ENCODE measurements at regions not wholly inside any gene's neighbourhood (a gene's known extent, or its start where the extent isn't known, plus 50 kb on each side); places are given as distances from the start of the nearest gene placed in this dataset.

- TF ChIP-seq ZFX (IDR thresholded peaks at IDR 0.05), result no peak
- TF ChIP-seq CTCF (conservative IDR thresholded peaks at IDR 0.05), result no peak
- no peak overlapping the region for H3K27ac ChIP-seq
Observed at GRCh38 chr14:99009871-99010270, 262.1 kb downstream of the BCL11B start.

- TF ChIP-seq CTCF (conservative IDR thresholded peaks at IDR 0.05) (no peak), ZFX (IDR thresholded peaks at IDR 0.05) (no peak)
- no peak overlapping the region for H3K27ac ChIP-seq
Observed at GRCh38 chr14:99011385-99011784, 260.6 kb downstream of the BCL11B start.

GRCh38 chr14:99012703-99013102 is 259.3 kb downstream of the BCL11B start:
- no peak for TF ChIP-seq ZFX (IDR thresholded peaks at IDR 0.05)
- TF ChIP-seq CTCF (conservative IDR thresholded peaks at IDR 0.05), result no peak
- H3K27ac ChIP-seq, result no peak overlapping the region

GRCh38 chr14:99015833-99016232 is 256.2 kb downstream of the BCL11B start:
- TF ChIP-seq CTCF (conservative IDR thresholded peaks at IDR 0.05) (no peak), ZFX (IDR thresholded peaks at IDR 0.05) (no peak)
- H3K27ac ChIP-seq, result no peak overlapping the region

- no peak overlapping the region for H3K27ac ChIP-seq
- TF ChIP-seq ZFX (IDR thresholded peaks at IDR 0.05) (no peak), CTCF (conservative IDR thresholded peaks at IDR 0.05) (no peak)
Observed at GRCh38 chr14:99023371-99023770, 248.6 kb downstream of the BCL11B start.

- no peak overlapping the region for H3K27ac ChIP-seq
- TF ChIP-seq ZFX (IDR thresholded peaks at IDR 0.05) (no peak), CTCF (conservative IDR thresholded peaks at IDR 0.05) (no peak)
Observed at GRCh38 chr14:99024926-99025325, 247.1 kb downstream of the BCL11B start.

- no peak overlapping the region for H3K27ac ChIP-seq
- no peak for TF ChIP-seq CTCF (conservative IDR thresholded peaks at IDR 0.05)
- TF ChIP-seq ZFX (IDR thresholded peaks at IDR 0.05), result no peak
Observed at GRCh38 chr14:99025418-99025817, 246.6 kb downstream of the BCL11B start.
